GM12875 (cell line): ENCODE measurements at regions not wholly inside any gene's neighbourhood (a gene's known extent, or its start where the extent isn't known, plus 50 kb on each side); places are given as distances from the start of the nearest gene placed in this dataset.

Experiments used
- H3K4me3 ChIP-seq: one replicate; pipeline ENCODE4 v1.5.1; 2011; ENCODE audit warnings: low read depth, low read length, control low read depth
- CTCF ChIP-seq: IDR thresholded peaks from 2 replicates; pipeline ENCODE4 v1.5.1; 2011; ENCODE audit warnings: low read depth, mild to moderate bottlenecking, control low read depth, inconsistent platforms, low read length, moderate library complexity, borderline replicate concordance; ENCODE audit not compliant: insufficient read depth

GRCh38 chr12:3351731-3352130 is 139.3 kb upstream of the PRMT8 start:
- no peak for TF ChIP-seq CTCF
- H3K4me3 ChIP-seq: no peak overlapping the region

DNA sequence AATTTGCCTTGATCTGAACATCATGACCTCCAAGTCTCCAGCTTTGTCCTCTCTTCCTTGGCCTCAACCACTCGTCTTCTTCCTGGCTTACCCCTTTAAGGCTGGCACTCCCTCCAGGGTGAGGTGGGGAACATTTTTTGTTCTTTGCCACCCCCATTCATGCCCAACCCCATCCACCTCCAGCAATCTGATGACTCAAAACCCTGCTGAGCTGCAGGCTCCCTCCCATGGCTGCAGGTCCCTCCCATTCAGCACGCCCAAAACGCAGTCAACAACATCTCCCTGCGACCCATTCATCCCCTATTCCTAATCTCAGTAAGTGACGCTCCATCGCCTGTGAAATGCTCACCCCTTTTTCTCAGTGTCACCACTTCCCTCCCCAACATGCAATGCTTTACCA is 138.8 kb upstream of the PRMT8 start:
- H3K4me3 ChIP-seq: no peak overlapping the region
- TF ChIP-seq CTCF: no peak

DNA sequence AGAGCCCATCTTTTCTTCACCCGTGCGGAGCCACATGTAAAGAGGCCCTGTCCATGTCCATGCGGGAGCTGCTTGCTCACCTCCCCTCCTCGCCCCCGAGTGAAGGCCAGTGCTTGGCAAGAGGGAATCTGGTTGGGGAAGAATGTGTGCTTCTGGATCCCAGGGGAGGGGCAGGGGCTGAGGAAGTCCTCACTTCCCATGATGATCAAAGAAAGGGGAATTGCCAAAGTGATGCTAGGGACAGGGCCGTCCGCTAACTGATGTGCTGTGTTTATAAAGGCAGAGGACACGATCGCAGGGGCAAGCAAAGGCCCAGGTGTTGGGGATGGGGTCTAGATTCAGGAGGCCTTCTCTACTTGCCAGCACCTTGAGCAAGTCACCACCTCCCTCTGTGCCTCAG is 137.4 kb upstream of the PRMT8 start:
- H3K4me3 ChIP-seq: no peak overlapping the region
- no peak for TF ChIP-seq CTCF

DNA sequence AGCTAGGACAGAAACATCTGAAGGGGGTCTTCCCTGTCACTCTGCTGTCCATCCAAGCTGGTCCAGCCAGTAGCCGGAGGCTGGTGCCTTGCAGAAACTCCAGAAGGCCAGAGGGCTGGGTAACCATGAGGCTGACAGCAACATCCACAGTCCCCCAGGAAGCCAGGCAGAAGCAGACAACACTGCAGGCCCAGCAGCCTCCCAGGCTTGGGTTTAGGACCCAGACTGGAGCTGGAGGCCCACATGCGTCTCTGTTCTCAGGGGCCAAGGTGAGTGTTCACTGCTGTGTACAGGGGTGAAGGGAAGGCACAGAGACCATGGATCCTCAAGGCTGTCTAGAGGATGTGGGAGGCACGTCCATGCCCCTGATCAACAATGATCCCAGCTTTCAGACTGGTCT is 136.4 kb upstream of the PRMT8 start:
- TF ChIP-seq CTCF: no peak
- H3K4me3 ChIP-seq: no peak overlapping the region

GRCh38 chr12:3355378-3355900 is 135.6 kb upstream of the PRMT8 start:
- H3K4me3 ChIP-seq: no peak overlapping the region
- no peak for TF ChIP-seq CTCF

- no peak overlapping the region for H3K4me3 ChIP-seq
- no peak for TF ChIP-seq CTCF
Observed at GRCh38 chr12:3357950-3358525, 133.0 kb upstream of the PRMT8 start.

GRCh38 chr12:3359478-3359877 is 131.5 kb upstream of the PRMT8 start:
- no peak for TF ChIP-seq CTCF

More at GRCh38 chr12:3359478-3359877, 131.5 kb upstream of the PRMT8 start:
- H3K4me3 ChIP-seq: no peak overlapping the region
